Smooth muscle cell of the brain vasculature (primary cell): ENCODE measurements at regions not wholly inside any gene's neighbourhood (a gene's known extent, or its start where the extent isn't known, plus 50 kb on each side); places are given as distances from the start of the nearest gene placed in this dataset.
"Not testable (repeated sequence)": the region's sequence is repeated elsewhere in the genome, so short reads cannot be mapped to it uniquely, and the experiment has no call there.

Source experiments
- DNase-seq: peaks from one replicate; pipeline ENCODE4 v3.0.0-alpha.2; 2012; ENCODE audit warnings: low read depth, low spot score

- DNase-seq: no peak
Observed at GRCh38 chr9:99478469-99479027, 256.5 kb downstream of the SEC61B start.

- no peak for DNase-seq
Observed at GRCh38 chr9:99479929-99480328, 257.8 kb downstream of the SEC61B start.

DNA sequence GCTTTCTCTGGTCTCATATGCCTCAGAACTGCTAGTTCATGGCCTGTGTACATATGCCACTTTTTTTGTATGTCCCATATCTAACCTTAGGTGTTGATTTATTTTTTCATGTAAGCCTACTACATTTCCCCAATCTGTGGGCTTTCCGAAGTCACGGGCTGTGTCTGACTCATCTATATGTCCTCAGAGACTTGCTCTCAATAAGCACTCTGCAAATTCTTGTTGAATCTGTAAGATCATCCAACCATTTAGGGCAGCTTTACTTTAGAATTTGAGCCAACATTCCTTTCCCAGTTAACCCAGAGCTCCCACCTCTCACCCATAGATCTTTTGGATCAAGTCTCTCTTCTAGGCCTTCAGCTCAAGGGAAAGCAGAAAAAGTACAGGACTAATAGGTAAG is 263.4 kb downstream of the SEC61B start:
- no peak for DNase-seq

DNA sequence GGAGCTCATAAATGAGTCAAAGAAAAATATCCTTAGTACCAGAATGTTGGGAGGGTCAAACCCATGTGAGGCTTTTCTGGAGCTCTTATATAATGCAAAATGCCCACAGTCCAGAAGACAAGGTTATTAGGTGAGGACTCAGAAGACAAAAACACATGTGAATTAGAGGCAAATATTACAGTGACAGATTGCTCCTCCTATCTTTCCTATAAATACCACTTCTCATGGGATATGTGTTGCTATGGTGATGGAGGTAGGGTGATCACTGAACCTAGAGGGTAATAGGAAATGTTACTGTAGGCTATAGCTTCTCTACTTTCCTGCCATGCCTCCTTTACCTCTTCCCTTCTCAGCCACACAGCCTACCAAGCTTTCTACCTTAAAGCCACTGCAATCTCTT is 264.6 kb downstream of the SEC61B start:
- DNase-seq: no peak

GRCh38 chr9:99488131-99489059 is 266.3 kb downstream of the SEC61B start:
- DNase-seq: no peak

DNA sequence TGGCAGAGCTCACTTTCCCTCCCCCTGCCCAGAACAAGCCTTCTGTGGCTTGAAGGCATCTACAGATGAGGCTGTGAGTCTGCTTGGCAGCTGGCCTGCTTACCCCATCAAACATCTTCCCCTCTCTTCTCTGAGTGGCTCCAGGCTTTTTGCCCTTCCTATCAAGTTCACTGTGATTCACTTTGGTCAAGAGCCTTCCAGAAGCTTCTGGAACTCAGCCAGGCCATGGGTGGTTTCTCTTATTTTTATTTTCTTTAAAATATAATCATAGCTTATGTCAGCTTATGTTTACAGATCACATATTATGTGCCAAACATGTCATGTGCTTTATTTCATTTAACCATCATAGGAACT is 267.0 kb downstream of the SEC61B start:
- peak; percentile 18 for DNase-seq

GRCh38 chr9:99490729-99491128 is 268.6 kb downstream of the SEC61B start:
- no peak for DNase-seq

DNA sequence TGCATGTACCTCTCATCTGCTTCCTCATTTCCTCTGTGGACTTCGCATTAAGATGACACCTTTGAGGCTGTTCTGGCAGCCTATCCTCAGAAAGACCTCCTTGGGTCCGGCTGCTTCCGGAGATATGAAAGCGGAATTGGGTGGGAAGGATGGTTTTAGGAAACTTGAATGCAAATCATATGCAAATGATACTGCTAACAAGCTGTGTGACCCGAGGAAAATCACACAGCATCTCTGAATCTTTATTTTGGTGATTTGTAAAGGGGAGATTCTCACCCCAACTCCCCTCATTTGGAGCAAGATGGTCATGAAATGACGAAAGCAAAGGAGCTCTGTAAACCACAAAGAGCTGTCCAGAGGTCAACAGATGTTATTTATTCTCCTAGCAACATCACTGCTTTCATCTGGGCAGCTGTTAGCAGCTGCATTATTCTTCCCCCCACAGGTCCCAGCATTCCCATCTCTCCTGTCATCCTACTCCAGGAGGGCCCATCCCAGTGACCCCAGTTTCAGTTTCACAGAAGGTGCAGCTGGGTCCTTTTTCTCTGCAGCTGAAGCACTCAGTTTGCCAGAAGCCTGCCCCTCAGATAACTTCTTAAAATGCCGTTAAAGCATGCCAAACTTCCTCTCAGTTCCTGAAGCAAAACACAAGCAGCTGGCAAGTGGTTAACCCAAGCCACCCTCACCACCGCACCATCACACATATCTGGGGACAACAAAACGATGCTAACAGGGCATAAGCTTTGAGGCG is 269.5 kb downstream of the SEC61B start:
- peak; percentile 13 for DNase-seq

- no peak for DNase-seq
Observed at GRCh38 chr9:99497641-99498040, 275.6 kb downstream of the SEC61B start.

- DNase-seq: not testable (repeated sequence)
Observed at GRCh38 chr9:99498979-99499378, 276.9 kb downstream of the SEC61B start.

DNA sequence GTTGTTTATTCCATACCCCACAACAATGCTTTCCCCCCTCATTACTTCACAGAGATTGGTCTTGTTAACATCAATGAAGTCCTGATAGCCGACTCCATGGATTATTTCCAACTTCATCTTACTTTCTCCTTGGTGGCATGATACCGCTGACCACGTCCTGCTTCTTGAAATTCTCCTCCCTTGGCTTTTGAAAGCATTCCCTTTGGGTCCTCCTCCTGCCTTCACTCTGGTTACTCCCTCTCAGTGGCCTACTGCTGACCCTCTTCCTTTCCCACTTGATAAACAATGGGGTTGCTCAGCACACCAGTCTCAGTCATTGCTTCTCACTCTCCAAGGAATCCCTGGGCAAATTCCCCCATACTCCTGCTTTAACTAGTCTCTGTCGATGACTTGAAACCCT is 283.9 kb downstream of the SEC61B start:
- DNase-seq: no peak

DNA sequence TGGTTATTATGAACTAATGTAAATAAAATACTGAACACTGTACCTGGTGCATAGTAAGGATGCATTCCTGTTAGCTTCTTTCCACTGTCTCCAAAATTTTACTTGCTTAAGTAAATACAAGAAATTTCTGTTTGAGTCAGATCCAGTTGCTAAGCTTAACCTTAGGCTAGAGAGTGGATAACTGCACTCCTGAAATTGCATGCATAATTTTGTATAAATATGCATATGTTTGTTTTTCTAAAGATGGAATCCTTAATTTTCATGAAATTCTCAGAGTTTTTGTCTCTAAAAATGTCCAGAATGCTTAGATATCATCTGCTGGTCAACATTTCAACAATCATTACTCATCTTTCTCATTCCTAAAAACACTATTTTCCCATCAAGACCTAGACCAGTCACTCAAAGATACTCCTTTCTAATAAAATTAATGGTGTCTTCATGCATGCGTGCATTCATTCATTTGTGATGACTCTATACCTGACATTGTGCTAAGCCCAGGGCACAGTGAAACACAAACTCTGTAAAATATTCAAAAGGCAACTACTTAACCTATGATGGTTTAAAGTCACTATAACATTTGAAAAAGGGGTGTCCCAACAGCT is 284.8 kb downstream of the SEC61B start:
- no peak for DNase-seq

DNA sequence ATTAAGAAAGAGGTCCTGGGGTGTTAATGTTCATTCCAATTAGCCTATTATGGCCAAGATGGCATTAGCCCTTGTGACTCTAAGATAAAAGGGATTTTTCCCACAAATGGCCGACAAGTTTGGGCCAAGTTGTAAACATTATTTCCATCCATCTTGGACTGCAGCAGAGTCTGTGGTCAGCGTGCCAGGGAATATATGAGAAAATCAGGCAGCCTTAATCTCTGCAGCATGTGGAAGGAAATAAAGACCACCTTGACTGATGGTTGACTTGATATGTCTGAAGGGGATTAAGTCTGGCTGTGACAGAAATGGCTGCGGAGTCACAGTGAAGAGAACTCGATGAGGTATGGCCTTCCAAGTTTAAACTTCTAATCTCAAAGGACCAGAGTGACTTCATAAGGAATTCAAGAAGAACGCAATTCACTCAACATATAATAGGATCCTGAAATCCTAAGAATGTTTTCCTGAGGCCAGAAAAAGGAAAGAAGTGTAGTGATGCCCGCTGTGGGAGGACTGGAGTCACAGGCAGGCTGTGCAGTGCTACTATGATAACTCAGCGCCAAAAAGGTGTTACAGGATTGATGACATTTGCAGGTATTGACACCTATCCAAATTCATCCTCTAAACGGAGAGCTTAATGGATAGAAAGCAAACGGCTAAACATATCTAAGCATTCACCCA is 287.1 kb downstream of the SEC61B start:
- no peak for DNase-seq

DNA sequence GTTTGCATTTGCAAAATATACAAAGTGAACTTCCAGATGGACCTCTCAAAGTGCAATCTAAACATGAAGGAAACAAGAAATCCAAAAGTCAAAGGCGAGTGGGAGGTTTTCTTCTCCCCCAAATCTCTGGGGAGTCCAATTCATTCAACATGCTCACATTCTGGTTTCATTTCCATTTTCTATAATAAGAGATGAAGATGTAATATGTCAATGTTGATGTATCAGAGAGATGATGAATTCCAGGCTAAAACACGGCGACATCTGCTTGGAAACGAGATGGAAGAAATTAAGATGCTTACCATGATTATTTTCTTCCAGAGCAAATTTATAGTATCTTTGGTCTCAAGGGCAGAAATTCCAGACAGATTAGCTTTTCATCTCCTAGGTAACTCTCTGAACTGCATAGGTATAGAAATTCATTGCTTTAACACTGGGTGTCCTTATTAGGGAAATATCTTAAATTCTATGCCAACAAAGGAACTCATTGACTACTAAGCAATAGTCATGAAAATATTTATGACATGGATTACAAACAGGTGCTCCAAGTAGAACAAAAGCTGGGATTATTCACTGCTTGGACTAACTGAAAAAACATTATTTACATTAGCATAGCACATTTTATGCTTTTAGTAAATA is 287.9 kb downstream of the SEC61B start:
- no peak for DNase-seq

DNA sequence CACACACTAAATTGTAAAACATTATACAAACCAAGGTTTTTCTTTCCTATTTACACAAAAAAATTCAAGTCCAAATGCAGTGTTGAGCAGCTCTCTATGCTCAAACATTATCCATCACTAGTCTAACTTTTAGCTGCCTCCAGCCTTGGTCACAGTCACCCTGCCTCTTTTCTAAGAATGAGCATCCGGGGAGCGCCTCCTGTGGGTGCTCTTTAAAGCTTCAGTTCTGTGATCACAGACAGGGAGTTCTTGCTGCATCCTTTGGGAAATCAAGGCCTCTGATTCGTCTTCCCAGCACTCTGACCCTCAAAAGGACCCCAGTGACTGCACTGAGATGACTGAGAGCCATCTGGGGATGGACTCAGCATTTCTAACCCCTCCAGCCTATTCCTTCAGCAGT is 289.6 kb downstream of the SEC61B start:
- no peak for DNase-seq

DNA sequence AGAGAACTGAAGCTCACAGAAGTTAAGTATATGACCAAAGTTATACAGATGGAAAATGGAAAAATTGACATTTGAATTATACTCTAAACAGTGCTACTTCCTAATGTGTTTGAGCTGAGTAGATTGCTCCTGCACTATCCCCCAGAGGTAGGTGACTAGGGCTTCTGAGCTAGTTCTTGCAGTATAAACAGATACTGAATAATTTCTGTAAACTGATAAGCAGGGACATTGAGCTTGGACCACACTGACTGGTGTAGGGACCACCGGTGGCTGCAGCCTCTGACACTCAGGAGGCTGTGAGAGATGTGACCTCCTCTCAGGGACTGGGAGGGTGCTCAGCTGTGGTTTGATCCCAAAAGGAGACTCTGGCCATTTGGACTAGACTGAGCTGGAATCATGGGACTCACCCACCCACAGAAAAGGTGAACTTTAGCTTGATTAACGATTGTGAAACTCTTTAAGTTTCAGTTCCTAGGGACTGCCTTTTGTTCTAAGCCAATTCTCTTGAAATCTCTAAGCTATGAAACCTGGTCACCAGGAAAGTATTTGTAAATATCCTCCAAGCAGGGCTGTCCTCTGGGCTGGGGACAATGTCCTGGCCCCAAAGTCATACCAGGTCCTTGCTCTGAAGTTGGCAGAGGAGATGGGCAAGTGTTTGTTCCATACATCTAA is 291.5 kb downstream of the SEC61B start:
- DNase-seq: no peak

DNA sequence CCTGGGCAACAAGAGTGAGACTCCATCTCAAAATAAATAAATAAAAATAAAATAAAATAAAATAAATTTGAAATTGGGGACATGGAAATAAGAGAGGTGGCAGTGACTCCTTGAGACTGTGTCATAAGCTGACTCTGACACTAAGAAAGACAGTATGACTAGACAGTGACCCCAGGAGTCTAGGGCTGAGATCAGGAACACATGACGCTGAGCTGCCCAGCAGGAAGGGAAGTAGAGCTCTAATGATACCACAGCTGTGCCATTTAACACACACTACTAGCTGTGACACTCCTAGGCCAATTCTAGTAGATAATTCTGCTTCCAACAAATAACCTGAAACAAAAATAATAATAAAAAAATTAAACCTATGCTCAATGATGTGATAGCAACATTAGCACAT is 293.0 kb downstream of the SEC61B start:
- no peak for DNase-seq

GRCh38 chr9:99515895-99516656 is 294.0 kb downstream of the SEC61B start:
- no peak for DNase-seq

DNA sequence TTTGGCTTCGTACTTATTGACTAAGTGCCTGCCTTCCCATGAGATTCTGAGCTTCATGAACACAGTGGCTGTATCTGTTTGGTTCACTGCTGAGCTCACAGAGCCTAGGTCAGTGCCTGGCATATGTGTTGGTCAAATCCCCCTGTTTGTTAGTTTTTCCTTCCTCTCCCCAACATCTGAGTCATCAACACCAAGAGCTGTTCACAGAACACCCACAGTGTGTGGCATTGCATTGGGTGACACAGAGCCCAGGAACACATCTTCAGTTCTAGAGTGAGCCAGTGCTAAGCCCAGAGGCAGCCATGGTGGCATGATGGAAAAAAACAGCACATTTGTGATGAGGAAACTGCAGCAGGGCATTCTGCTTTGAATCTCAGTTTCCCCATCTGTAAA is 294.6 kb downstream of the SEC61B start:
- no peak for DNase-seq

DNA sequence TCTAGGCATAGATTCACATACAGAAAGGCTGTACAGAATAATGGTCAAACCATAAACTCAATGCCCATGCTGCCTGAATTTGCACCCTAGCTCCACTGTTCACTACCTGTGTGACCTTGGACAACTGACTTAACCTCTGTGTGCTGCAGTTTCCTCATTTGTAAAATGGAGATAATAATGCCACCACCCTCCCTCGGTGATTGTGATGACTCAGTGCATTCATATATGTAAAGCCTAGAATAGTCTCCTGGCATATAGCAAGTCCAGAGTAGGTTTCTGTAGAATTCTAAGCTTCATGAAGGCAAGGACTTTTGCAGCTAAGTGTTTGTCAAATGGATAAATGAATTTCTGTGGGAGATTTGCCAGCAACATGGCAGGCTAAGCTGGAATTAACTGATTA is 297.8 kb upstream of the NR4A3 start:
- DNase-seq: no peak
